ENCODE measurements at regions not wholly inside any gene's neighbourhood (a gene's known extent, or its start where the extent isn't known, plus 50 kb on each side); places are given as distances from the start of the nearest gene placed in this dataset.

DNA sequence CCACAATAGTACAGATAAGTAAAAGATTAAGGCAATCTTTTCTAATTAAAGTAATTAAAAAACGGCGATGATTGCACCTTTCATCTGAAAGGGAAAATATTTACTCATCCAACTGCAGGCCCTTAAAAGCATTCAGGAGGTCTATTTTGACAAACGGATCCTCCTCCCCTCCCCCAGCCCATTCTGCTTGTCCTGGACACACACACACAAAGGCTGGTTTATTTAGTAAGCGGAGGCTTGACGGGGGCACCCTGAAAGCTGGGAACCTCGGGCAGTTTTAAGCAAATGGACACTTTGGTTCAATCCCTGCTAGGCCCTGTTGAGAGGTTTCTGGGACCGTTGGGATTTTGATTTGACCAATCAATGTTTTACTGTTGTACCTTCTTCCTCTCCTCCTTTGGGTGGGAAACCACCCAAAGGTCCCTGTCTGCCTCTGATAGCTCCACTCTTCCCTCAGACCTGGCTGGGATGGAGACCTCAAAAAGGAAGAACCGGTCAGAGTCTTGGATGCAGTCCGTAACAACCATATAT lies 135.8 kb upstream of the HAAO start:
- TF ChIP-seq POLR2A (IDR thresholded peaks at IDR 0.05; ENCODE audit: low read depth, low read length) (no peak), POLR2AphosphoS5 (IDR thresholded peaks at IDR 0.05; ENCODE audit: insufficient read depth, low read depth, low read length) (no peak), JUN (IDR thresholded peaks at IDR 0.05; ENCODE audit: borderline replicate concordance, insufficient read depth, insufficient read length, low read depth) (no peak), MYC (IDR thresholded peaks at IDR 0.05; ENCODE audit: low read depth, low read length) (no peak), EZH2 (IDR thresholded peaks at IDR 0.05; ENCODE audit: borderline replicate concordance, low read depth, low read length, severe bottlenecking) (no peak), GATA2 (IDR thresholded peaks at IDR 0.05; ENCODE audit: insufficient read depth, insufficient read length, low read depth, low read length) (no peak)
- TF ChIP-seq, protein P1, sequence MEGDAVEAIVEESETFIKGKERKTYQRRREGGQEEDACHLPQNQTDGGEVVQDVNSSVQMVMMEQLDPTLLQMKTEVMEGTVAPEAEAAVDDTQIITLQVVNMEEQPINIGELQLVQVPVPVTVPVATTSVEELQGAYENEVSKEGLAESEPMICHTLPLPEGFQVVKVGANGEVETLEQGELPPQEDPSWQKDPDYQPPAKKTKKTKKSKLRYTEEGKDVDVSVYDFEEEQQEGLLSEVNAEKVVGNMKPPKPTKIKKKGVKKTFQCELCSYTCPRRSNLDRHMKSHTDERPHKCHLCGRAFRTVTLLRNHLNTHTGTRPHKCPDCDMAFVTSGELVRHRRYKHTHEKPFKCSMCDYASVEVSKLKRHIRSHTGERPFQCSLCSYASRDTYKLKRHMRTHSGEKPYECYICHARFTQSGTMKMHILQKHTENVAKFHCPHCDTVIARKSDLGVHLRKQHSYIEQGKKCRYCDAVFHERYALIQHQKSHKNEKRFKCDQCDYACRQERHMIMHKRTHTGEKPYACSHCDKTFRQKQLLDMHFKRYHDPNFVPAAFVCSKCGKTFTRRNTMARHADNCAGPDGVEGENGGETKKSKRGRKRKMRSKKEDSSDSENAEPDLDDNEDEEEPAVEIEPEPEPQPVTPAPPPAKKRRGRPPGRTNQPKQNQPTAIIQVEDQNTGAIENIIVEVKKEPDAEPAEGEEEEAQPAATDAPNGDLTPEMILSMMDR (IDR thresholded peaks at IDR 0.05; ENCODE audit: extremely low read depth in 1 of 2, insufficient read depth in 1 of 2, low read depth in 1 of 2, low read length in 2 of 2) = no peak
- TF ChIP-seq, protein P2, sequence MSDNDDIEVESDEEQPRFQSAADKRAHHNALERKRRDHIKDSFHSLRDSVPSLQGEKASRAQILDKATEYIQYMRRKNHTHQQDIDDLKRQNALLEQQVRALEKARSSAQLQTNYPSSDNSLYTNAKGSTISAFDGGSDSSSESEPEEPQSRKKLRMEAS (IDR thresholded peaks at IDR 0.05; ENCODE audit: insufficient read depth, insufficient read length) = no peak

Data from endothelial cell of umbilical vein (primary cell).